ENCODE measurements at regions not wholly inside any gene's neighbourhood (a gene's known extent, or its start where the extent isn't known, plus 50 kb on each side); places are given as distances from the start of the nearest gene placed in this dataset.

DNA sequence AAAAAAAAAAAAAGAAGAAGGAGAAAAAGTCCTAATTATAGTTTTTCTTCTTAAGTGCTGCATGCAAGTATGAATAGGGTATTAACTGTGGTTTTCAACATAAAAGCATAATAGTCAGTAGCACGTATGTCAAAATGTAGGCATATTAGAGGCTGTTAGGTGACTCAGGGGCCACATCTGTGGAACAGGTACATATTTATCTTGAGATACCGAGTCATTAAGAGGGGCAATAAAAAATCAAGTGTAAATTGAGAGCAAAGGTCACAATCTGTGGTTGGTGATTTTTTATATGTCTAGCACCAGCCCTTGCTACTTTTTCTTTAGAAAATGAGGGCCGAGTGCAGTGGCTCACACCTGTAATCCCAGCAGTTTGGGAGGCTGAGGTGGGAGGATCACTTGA lies 1113.8 kb upstream of the RBFOX1 start:
- TF ChIP-seq EP300 (IDR thresholded peaks at IDR 0.05; ENCODE audit: low read depth in 2 of 2, low read length in 2 of 2) (no peak), EP300 (CRISPR knock-in tag; IDR thresholded peaks at IDR 0.05; ENCODE audit: borderline replicate concordance) (no peak), HNRNPLL (IDR thresholded peaks at IDR 0.05; ENCODE audit: low read depth, low read length, poor library complexity, severe bottlenecking) (no peak), NFRKB (IDR thresholded peaks at IDR 0.05) (no peak), ZNF7 (CRISPR knock-in tag; IDR thresholded peaks at IDR 0.05) (no peak), ZBTB33 (CRISPR knock-in tag; IDR thresholded peaks at IDR 0.05) (no peak), ZFX (CRISPR knock-in tag; IDR thresholded peaks at IDR 0.05; ENCODE audit: low read depth) (no peak), SNAI1 (CRISPR knock-in tag; IDR thresholded peaks at IDR 0.05; ENCODE audit: borderline replicate concordance) (no peak), ARHGAP35 (CRISPR knock-in tag; IDR thresholded peaks at IDR 0.05; ENCODE audit: borderline replicate concordance) (no peak), CREB1 (IDR thresholded peaks at IDR 0.05) (no peak), CREB1 (CRISPR knock-in tag; IDR thresholded peaks at IDR 0.05) (no peak)
- TF ChIP-seq, protein P1, sequence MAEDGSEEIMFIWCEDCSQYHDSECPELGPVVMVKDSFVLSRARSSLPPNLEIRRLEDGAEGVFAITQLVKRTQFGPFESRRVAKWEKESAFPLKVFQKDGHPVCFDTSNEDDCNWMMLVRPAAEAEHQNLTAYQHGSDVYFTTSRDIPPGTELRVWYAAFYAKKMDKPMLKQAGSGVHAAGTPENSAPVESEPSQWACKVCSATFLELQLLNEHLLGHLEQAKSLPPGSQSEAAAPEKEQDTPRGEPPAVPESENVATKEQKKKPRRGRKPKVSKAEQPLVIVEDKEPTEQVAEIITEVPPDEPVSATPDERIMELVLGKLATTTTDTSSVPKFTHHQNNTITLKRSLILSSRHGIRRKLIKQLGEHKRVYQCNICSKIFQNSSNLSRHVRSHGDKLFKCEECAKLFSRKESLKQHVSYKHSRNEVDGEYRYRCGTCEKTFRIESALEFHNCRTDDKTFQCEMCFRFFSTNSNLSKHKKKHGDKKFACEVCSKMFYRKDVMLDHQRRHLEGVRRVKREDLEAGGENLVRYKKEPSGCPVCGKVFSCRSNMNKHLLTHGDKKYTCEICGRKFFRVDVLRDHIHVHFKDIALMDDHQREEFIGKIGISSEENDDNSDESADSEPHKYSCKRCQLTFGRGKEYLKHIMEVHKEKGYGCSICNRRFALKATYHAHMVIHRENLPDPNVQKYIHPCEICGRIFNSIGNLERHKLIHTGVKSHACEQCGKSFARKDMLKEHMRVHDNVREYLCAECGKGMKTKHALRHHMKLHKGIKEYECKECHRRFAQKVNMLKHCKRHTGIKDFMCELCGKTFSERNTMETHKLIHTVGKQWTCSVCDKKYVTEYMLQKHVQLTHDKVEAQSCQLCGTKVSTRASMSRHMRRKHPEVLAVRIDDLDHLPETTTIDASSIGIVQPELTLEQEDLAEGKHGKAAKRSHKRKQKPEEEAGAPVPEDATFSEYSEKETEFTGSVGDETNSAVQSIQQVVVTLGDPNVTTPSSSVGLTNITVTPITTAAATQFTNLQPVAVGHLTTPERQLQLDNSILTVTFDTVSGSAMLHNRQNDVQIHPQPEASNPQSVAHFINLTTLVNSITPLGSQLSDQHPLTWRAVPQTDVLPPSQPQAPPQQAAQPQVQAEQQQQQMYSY (CRISPR knock-in tag; IDR thresholded peaks at IDR 0.05): no peak
- TF ChIP-seq, protein P2, sequence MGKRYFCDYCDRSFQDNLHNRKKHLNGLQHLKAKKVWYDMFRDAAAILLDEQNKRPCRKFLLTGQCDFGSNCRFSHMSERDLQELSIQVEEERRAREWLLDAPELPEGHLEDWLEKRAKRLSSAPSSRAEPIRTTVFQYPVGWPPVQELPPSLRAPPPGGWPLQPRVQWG (CRISPR knock-in tag; IDR thresholded peaks at IDR 0.05; ENCODE audit: borderline replicate concordance, low read depth): no peak
- TF ChIP-seq, protein P3, sequence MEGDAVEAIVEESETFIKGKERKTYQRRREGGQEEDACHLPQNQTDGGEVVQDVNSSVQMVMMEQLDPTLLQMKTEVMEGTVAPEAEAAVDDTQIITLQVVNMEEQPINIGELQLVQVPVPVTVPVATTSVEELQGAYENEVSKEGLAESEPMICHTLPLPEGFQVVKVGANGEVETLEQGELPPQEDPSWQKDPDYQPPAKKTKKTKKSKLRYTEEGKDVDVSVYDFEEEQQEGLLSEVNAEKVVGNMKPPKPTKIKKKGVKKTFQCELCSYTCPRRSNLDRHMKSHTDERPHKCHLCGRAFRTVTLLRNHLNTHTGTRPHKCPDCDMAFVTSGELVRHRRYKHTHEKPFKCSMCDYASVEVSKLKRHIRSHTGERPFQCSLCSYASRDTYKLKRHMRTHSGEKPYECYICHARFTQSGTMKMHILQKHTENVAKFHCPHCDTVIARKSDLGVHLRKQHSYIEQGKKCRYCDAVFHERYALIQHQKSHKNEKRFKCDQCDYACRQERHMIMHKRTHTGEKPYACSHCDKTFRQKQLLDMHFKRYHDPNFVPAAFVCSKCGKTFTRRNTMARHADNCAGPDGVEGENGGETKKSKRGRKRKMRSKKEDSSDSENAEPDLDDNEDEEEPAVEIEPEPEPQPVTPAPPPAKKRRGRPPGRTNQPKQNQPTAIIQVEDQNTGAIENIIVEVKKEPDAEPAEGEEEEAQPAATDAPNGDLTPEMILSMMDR (CRISPR knock-in tag; IDR thresholded peaks at IDR 0.05): no peak
- TF ChIP-seq, protein P4, sequence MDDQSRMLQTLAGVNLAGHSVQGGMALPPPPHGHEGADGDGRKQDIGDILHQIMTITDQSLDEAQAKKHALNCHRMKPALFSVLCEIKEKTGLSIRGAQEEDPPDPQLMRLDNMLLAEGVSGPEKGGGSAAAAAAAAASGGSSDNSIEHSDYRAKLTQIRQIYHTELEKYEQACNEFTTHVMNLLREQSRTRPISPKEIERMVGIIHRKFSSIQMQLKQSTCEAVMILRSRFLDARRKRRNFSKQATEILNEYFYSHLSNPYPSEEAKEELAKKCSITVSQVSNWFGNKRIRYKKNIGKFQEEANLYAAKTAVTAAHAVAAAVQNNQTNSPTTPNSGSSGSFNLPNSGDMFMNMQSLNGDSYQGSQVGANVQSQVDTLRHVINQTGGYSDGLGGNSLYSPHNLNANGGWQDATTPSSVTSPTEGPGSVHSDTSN (CRISPR knock-in tag; IDR thresholded peaks at IDR 0.05; ENCODE audit: borderline replicate concordance): no peak

Data from HepG2 (cell line).